IMR-90 (cell line): ENCODE measurements at regions not wholly inside any gene's neighbourhood (a gene's known extent, or its start where the extent isn't known, plus 50 kb on each side); places are given as distances from the start of the nearest gene placed in this dataset.

ENCODE experiments used
- ATAC-seq: fragments of 200-7000 bp; cut with Tn5 transposase; 2 replicates; pipeline ENCODE4 v1.9.1; 2020; ENCODE audit warnings: low read depth, mild to moderate bottlenecking, moderate library complexity
- BruUV-seq: library from RNA; stranded (reverse); fragments of 400-500 nt; replicated peaks from 2 replicates; lab custom pipeline; 2021; lab: Mats Ljungman, UMichigan
- CTCF ChIA-PET: fragments of 300-600 bp; formaldehyde crosslinking; extraction: SDS; loops from one replicate; lab custom pipeline; 2021; ENCODE audit warnings: antibody characterized with exemption; lab: Yijun Ruan, JAX
- POLR2A ChIA-PET: fragments of 300-600 bp; sonication (Branson Sonifier 250); formaldehyde crosslinking; loops from one replicate; lab custom pipeline; 2022; ENCODE audit warnings: antibody characterized with exemption; ENCODE audit not compliant: unreplicated experiment; lab: Charles Lee
- DNase-seq: peaks from one replicate; pipeline ENCODE4 v3.0.0; 2013
- H2AFZ ChIP-seq: replicated peaks from 2 replicates; pipeline ENCODE3; 2013; ENCODE audit warnings: low read length, mild to moderate bottlenecking; ENCODE audit not compliant: poor library complexity
- H2AK5ac ChIP-seq: 2 replicates; pipeline ENCODE4 v1.6.1; 2013; ENCODE audit warnings: low read depth, low read length, inconsistent platforms
- H2AK9ac ChIP-seq: replicated peaks from 2 replicates; pipeline ENCODE3; 2013; ENCODE audit warnings: mild to moderate bottlenecking, low read depth, low read length, moderate library complexity; ENCODE audit not compliant: poor library complexity
- H2BK120ac ChIP-seq: 2 replicates; pipeline ENCODE4 v1.6.1; 2013; ENCODE audit warnings: low read depth, low read length, inconsistent platforms
- H2BK15ac ChIP-seq: 3 replicates; pipeline ENCODE4 v1.6.1; 2013; ENCODE audit warnings: low read depth, low read length, inconsistent platforms
- H2BK20ac ChIP-seq: 2 replicates; pipeline ENCODE4 v1.6.1; 2013; ENCODE audit warnings: low read depth, mild to moderate bottlenecking, inconsistent platforms, low read length, moderate library complexity
- H2BK5ac ChIP-seq: 2 replicates; pipeline ENCODE4 v1.6.1; 2013; ENCODE audit warnings: mild to moderate bottlenecking, low read depth, low read length, inconsistent platforms; ENCODE audit not compliant: poor library complexity, severe bottlenecking
- H3K14ac ChIP-seq: replicated peaks from 2 replicates; pipeline ENCODE4 v1.6.1; 2013; ENCODE audit warnings: low read depth, low read length, inconsistent platforms
- H3K18ac ChIP-seq: 2 replicates; pipeline ENCODE4 v1.6.1; 2013; ENCODE audit warnings: low read depth, low read length, control low read depth
- H3K23ac ChIP-seq: 2 replicates; pipeline ENCODE4 v1.6.1; 2013; ENCODE audit warnings: low read depth, low read length, inconsistent platforms
- H3K27ac ChIP-seq: 2 replicates; pipeline ENCODE4 v1.5.1; 2013; ENCODE audit warnings: mild to moderate bottlenecking, control low read depth, low read length; ENCODE audit not compliant: insufficient read depth
- H3K27me3 ChIP-seq: 2 replicates; pipeline ENCODE4 v1.6.1; 2013; ENCODE audit warnings: low read length; ENCODE audit not compliant: control insufficient read depth, insufficient read depth
- H3K36me3 ChIP-seq: 2 replicates; pipeline ENCODE4 v1.6.1; 2013; ENCODE audit warnings: low read length, mixed read lengths; ENCODE audit not compliant: control insufficient read depth, insufficient read depth
- H3K4ac ChIP-seq: 2 replicates; pipeline ENCODE4 v1.6.1; 2013; ENCODE audit warnings: low read depth, low read length, inconsistent platforms
- H3K4me1 ChIP-seq: 2 replicates; pipeline ENCODE4 v1.6.1; 2013; ENCODE audit warnings: low read length, mixed read lengths; ENCODE audit not compliant: control insufficient read depth, insufficient read depth
- H3K4me2 ChIP-seq: 2 replicates; pipeline ENCODE4 v1.6.1; 2013; ENCODE audit warnings: low read depth, mild to moderate bottlenecking, control low read depth, low read length, moderate library complexity
- H3K4me3 ChIP-seq: 2 replicates; pipeline ENCODE4 v1.5.1; 2013; ENCODE audit warnings: low read depth, mild to moderate bottlenecking, control low read depth, low read length, moderate library complexity; ENCODE audit not compliant: insufficient read depth
- H3K56ac ChIP-seq: 2 replicates; pipeline ENCODE4 v1.6.1; 2013; ENCODE audit warnings: low read length, inconsistent platforms; ENCODE audit not compliant: insufficient read depth; ENCODE audit errors: extremely low read depth
- H3K79me1 ChIP-seq, 2 experiments: 2 replicates each; pipeline ENCODE4 v1.6.1; 2013; ENCODE audit warnings: low read length in 2 of 2, inconsistent platforms in 1 of 2, low read depth in 1 of 2
- H3K9ac ChIP-seq: 2 replicates; pipeline ENCODE4 v1.6.1; 2013; ENCODE audit warnings: low read depth, low read length, control low read depth
- H3K9me1 ChIP-seq: 2 replicates; pipeline ENCODE4 v1.6.1; 2013; ENCODE audit warnings: low read length, inconsistent platforms; ENCODE audit not compliant: insufficient read depth
- H3K9me3 ChIP-seq: 2 replicates; pipeline ENCODE4 v1.6.1; 2013; ENCODE audit warnings: low read length; ENCODE audit not compliant: control insufficient read depth, insufficient read depth
- H4K20me1 ChIP-seq: 2 replicates; pipeline ENCODE4 v1.6.1; 2013; ENCODE audit warnings: low read length, inconsistent platforms; ENCODE audit not compliant: insufficient read depth
- H4K5ac ChIP-seq: 2 replicates; pipeline ENCODE4 v1.6.1; 2013; ENCODE audit warnings: mild to moderate bottlenecking, low read depth, low read length, control low read depth
- H4K8ac ChIP-seq, 2 experiments: 2 replicates each; pipeline ENCODE4 v1.6.1; 2013; ENCODE audit warnings: low read depth in 2 of 2, low read length in 2 of 2, control low read depth in 1 of 2, inconsistent platforms in 1 of 2
- H4K91ac ChIP-seq: 2 replicates; pipeline ENCODE4 v1.6.1; 2013; ENCODE audit warnings: low read depth, low read length, inconsistent platforms; ENCODE audit not compliant: insufficient read depth
- MXI1 ChIP-seq: IDR thresholded peaks from 2 replicates; pipeline ENCODE4 v1.6.1; 2012; ENCODE audit warnings: low read depth, mild to moderate bottlenecking, low read length, moderate library complexity, borderline replicate concordance
- NFE2L2 ChIP-seq: fragments of 150-350 bp; IDR thresholded peaks from 2 replicates; pipeline ENCODE4 v1.6.1; 2016; ENCODE audit warnings: low read depth, mild to moderate bottlenecking, low read length
- WGBS, 2 experiments: methylation state at CpG; one replicate each; pipeline versions ENCODE4 v1.1.5 to v1.1.7; 2013; ENCODE audit warnings: missing lambda C conversion rate in 2 of 2; ENCODE audit not compliant: insufficient read length in 1 of 2; ENCODE audit errors: extremely low coverage in 2 of 2; 5-methylcytosine and 5-hydroxymethylcytosine counted together
- dilution Hi-C: fragments of 300-500 bp; cut with HindIII; formaldehyde crosslinking; loops from one replicate; pipeline ENCODE4 v1.14.3; 2018; ENCODE audit warnings: low sequenced_read_pairs; ENCODE audit not compliant: unreplicated experiment
- in situ Hi-C: fragments of 300-500 bp; cut with MboI; formaldehyde crosslinking; loops from 3 replicates; pipeline ENCODE4 v1.14.3; 2019; ENCODE audit warnings: low sequenced_read_pairs, inconsistent platforms, mixed read lengths
- intact Hi-C: fragments of 100-400 bp; cut with micrococcal nuclease; formaldehyde crosslinking; loops from 2 replicates; pipeline ENCODE4 v1.10.0; 2022

- Histone ChIP-seq H4K8ac (peak overlapping the region in 1 of 2 experiments; percentile 48; a peak in 1 of 4 replicates), H3K79me1 (no peaks in the 10 kb centered on the region), H2BK15ac (no peak overlapping the region; the same call in 2 of the 3 replicates), H2AK5ac (peak overlapping the region; percentile 91; the same call in 1 of the 2 replicates), H3K14ac (no peak overlapping the region), H3K4ac (no peak overlapping the region), H4K5ac (no peak overlapping the region), H3K36me3 (no peaks in the 10 kb centered on the region), H3K9ac (no peak overlapping the region), H3K18ac (peak overlapping the region; percentile 48; the same call in 1 of the 2 replicates), H3K9me3 (no peaks in the 10 kb centered on the region), H3K23ac (no peak overlapping the region), H3K4me2 (no peak overlapping the region), H3K27me3 (no peaks in the 10 kb centered on the region), H4K91ac (no peak overlapping the region), H3K56ac (no peak overlapping the region), H3K4me1 (peaks cover 3% of the 10 kb centered on the region), H3K9me1 (peaks cover 4% of the 10 kb centered on the region; the same call in 1 of the 2 replicates), H4K20me1 (no peaks in the 10 kb centered on the region), H3K4me3 (no peak overlapping the region), H2AK9ac (no peak overlapping the region), H3K27ac (no peak overlapping the region), H2BK20ac (no peak overlapping the region), H2BK5ac (no peak overlapping the region), H2AFZ (no peak overlapping the region), H2BK120ac (no peak overlapping the region)
- TF ChIP-seq NFE2L2 (no peak), MXI1 (no peak)
- CTCF ChIA-PET: no interaction called here
- no peak for ATAC-seq
- POLR2A ChIA-PET: no interaction called here
- in situ Hi-C loops (no loop called here), intact Hi-C loops (no loop called here), dilution Hi-C loops (no loop called here)
- no TSS peak for BruUV-seq
- DNase-seq: no peak
- no CpG with 5 or more reads among the region's 6 CpGs for WGBS, 2 experiments
Measured at GRCh38 chr10:21330628-21331020, 194.9 kb downstream of the SKIDA1 start.
